WTC11 (cell line): ENCODE measurements at regions not wholly inside any gene's neighbourhood (a gene's known extent, or its start where the extent isn't known, plus 50 kb on each side); places are given as distances from the start of the nearest gene placed in this dataset.

Experiments used
- ATAC-seq: fragments of 200-7000 bp; cut with Tn5 transposase; 2 replicates; pipeline ENCODE4 v1.10.0; 2021; ENCODE audit warnings: mild to moderate bottlenecking, moderate library complexity
- CTCF ChIA-PET: fragments of 300-600 bp; sonication (Branson Sonifier 250); formaldehyde crosslinking; loops from one replicate; lab custom pipeline; 2021; ENCODE audit warnings: antibody characterized with exemption; lab: Charles Lee
- POLR2A ChIA-PET: fragments of 350-600 bp; sonication (Branson Sonifier 250); formaldehyde crosslinking; loops from one replicate; lab custom pipeline; 2021; ENCODE audit warnings: antibody characterized with exemption; lab: Charles Lee
- DNase-seq: peaks from one replicate; pipeline ENCODE4 v3.0.0; 2021; ENCODE audit warnings: low spot score
- H3K27ac Mint-ChIP-seq: 2 replicates; pipeline ENCODE4 v1.8.0; 2021; ENCODE audit warnings: mixed read lengths
- H3K27me3 Mint-ChIP-seq: 2 replicates; pipeline ENCODE4 v1.8.0; 2021; ENCODE audit warnings: low read depth, mild to moderate bottlenecking, moderate library complexity, mixed read lengths
- H3K36me3 Mint-ChIP-seq: 2 replicates; pipeline ENCODE4 v1.8.0; 2021; ENCODE audit warnings: mixed read lengths
- H3K4me1 Mint-ChIP-seq: 2 replicates; pipeline ENCODE4 v1.8.0; 2022; ENCODE audit warnings: mixed read lengths
- H3K4me3 Mint-ChIP-seq: 2 replicates; pipeline ENCODE4 v1.8.0; 2021; ENCODE audit warnings: mild to moderate bottlenecking, moderate library complexity, mixed read lengths
- H3K9me3 Mint-ChIP-seq: 2 replicates; pipeline ENCODE4 v1.8.0; 2021; ENCODE audit warnings: mixed read lengths
- ATF1 ChIP-seq: sonication (generic); formaldehyde crosslinking; IDR thresholded peaks from 2 replicates; pipeline ENCODE4 v1.8.1; 2023; ENCODE audit warnings: mild to moderate bottlenecking, moderate library complexity, missing genetic modification reagents
- ESRRA ChIP-seq: sonication (generic); formaldehyde crosslinking; IDR thresholded peaks from 2 replicates; pipeline ENCODE4 v1.8.1; 2022; ENCODE audit warnings: mild to moderate bottlenecking, missing genetic modification reagents, borderline replicate concordance
- ETV6 ChIP-seq: sonication (generic); formaldehyde crosslinking; IDR thresholded peaks from 2 replicates; pipeline ENCODE4 v1.8.1; 2022; ENCODE audit warnings: mild to moderate bottlenecking, missing genetic modification reagents
- GTF2I ChIP-seq: fragments of 250-450 bp; sonication (Bioruptor Pico); conservative IDR thresholded peaks from 2 replicates; pipeline ENCODE4 v1.4.0; 2021; ENCODE audit warnings: mild to moderate bottlenecking
- MAX ChIP-seq: sonication (generic); formaldehyde crosslinking; IDR thresholded peaks from 2 replicates; pipeline ENCODE4 v1.8.0; 2022; ENCODE audit warnings: mild to moderate bottlenecking, missing genetic modification reagents
- RELA ChIP-seq: sonication (generic); formaldehyde crosslinking; IDR thresholded peaks from 2 replicates; pipeline ENCODE4 v1.8.1; 2022; ENCODE audit warnings: missing genetic modification reagents, mild to moderate bottlenecking, borderline replicate concordance
- TEAD4 ChIP-seq: sonication (generic); formaldehyde crosslinking; IDR thresholded peaks from 2 replicates; pipeline ENCODE4 v1.8.0; 2022; ENCODE audit warnings: mild to moderate bottlenecking, missing genetic modification reagents
- ZBTB21 ChIP-seq: sonication (generic); formaldehyde crosslinking; IDR thresholded peaks from 2 replicates; pipeline ENCODE4 v1.8.1; 2023; ENCODE audit warnings: mild to moderate bottlenecking, missing genetic modification reagents, borderline replicate concordance
- ZNF232 ChIP-seq: sonication (generic); formaldehyde crosslinking; IDR thresholded peaks from 2 replicates; pipeline ENCODE4 v1.8.0; 2022; ENCODE audit warnings: mild to moderate bottlenecking, missing genetic modification reagents
- ZNF263 ChIP-seq: sonication (generic); formaldehyde crosslinking; IDR thresholded peaks from 2 replicates; pipeline ENCODE4 v1.8.1; 2022; ENCODE audit warnings: low read depth, mild to moderate bottlenecking, moderate library complexity, missing genetic modification reagents
- ZNF671 ChIP-seq: fragments of 250-450 bp; sonication (Bioruptor Pico); IDR thresholded peaks from 2 replicates; pipeline ENCODE4 v1.8.0; 2021; ENCODE audit warnings: mild to moderate bottlenecking
- TF ChIP-seq, protein P1 (sequence below): sonication (generic); formaldehyde crosslinking; IDR thresholded peaks from 2 replicates; pipeline ENCODE4 v1.8.1; 2022; ENCODE audit warnings: missing genetic modification reagents, borderline replicate concordance
- TF ChIP-seq, protein P2 (sequence below): fragments of 200-600 bp; IDR thresholded peaks from 2 replicates; pipeline ENCODE4 v1.8.0; 2022; ENCODE audit warnings: antibody characterized with exemption

GRCh38 chr7:54838175-54838910 is 79.3 kb upstream of the SEC61G start (continued):
- no peak for TF ChIP-seq MAX
- TF ChIP-seq, protein P1, sequence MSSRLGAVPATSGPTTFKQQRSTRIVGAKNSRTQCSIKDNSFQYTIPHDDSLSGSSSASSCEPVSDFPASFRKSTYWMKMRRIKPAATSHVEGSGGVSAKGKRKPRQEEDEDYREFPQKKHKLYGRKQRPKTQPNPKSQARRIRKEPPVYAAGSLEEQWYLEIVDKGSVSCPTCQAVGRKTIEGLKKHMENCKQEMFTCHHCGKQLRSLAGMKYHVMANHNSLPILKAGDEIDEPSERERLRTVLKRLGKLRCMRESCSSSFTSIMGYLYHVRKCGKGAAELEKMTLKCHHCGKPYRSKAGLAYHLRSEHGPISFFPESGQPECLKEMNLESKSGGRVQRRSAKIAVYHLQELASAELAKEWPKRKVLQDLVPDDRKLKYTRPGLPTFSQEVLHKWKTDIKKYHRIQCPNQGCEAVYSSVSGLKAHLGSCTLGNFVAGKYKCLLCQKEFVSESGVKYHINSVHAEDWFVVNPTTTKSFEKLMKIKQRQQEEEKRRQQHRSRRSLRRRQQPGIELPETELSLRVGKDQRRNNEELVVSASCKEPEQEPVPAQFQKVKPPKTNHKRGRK (CRISPR knock-in tag) = no peak
- TF ChIP-seq ZNF671 = no peak

GRCh38 chr7:54839575-54840213 is 80.7 kb upstream of the SEC61G start:
- ChIA-PET CTCF (interaction anchor here (1.0 to 3.7 kb wide), 5 partner anchors 51 to 415 kb away, joined by 3 to 24 read pairs (median 5); no protein-coding TSS in a partner anchor), POLR2A (no interaction called here)
- ATAC-seq (peak; percentile 98), DNase-seq (peak; percentile 78)
- H3K36me3 Mint-ChIP-seq = no peaks in the 10 kb centered on the region
- no peaks in the 10 kb centered on the region for H3K9me3 Mint-ChIP-seq
- H3K27me3 Mint-ChIP-seq = no peaks in the 10 kb centered on the region
- TF ChIP-seq MAX (peak; percentile 35; the same call in 1 of the 2 replicates), GTF2I (no peak)
- TF ChIP-seq, protein P2, sequence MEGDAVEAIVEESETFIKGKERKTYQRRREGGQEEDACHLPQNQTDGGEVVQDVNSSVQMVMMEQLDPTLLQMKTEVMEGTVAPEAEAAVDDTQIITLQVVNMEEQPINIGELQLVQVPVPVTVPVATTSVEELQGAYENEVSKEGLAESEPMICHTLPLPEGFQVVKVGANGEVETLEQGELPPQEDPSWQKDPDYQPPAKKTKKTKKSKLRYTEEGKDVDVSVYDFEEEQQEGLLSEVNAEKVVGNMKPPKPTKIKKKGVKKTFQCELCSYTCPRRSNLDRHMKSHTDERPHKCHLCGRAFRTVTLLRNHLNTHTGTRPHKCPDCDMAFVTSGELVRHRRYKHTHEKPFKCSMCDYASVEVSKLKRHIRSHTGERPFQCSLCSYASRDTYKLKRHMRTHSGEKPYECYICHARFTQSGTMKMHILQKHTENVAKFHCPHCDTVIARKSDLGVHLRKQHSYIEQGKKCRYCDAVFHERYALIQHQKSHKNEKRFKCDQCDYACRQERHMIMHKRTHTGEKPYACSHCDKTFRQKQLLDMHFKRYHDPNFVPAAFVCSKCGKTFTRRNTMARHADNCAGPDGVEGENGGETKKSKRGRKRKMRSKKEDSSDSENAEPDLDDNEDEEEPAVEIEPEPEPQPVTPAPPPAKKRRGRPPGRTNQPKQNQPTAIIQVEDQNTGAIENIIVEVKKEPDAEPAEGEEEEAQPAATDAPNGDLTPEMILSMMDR = peak; percentile 45; the same call in 1 of the 2 replicates
- no peak overlapping the region for H3K4me3 Mint-ChIP-seq
- no peak overlapping the region for H3K27ac Mint-ChIP-seq
- peaks cover 12% of the 10 kb centered on the region for H3K4me1 Mint-ChIP-seq

GRCh38 chr7:54841772-54842697 is 83.0 kb upstream of the SEC61G start:
- POLR2A ChIA-PET = no interaction called here
- no peak overlapping the region for H3K27ac Mint-ChIP-seq
- TF ChIP-seq ZNF232 (CRISPR knock-in tag) = no peak
- TF ChIP-seq, protein P2 = 0 out of 2 replicates have a peak, but pooled peaks have one; percentile 48
- TF ChIP-seq, all 79 proteins: peak for 1
- DNase-seq (peak; percentile 46), ATAC-seq (peak; percentile 56)
- H3K27me3 Mint-ChIP-seq = no peaks in the 10 kb centered on the region
- H3K4me3 Mint-ChIP-seq = no peak overlapping the region
- H3K4me1 Mint-ChIP-seq = peaks cover 12% of the 10 kb centered on the region
- no peaks in the 10 kb centered on the region for H3K9me3 Mint-ChIP-seq
- CTCF ChIA-PET = interaction anchor here (0.5 to 2.6 kb wide), 8 partner anchors 19 to 413 kb away, joined by 3 to 20 read pairs (median 4); no protein-coding TSS in a partner anchor
- no peaks in the 10 kb centered on the region for H3K36me3 Mint-ChIP-seq

DNA sequence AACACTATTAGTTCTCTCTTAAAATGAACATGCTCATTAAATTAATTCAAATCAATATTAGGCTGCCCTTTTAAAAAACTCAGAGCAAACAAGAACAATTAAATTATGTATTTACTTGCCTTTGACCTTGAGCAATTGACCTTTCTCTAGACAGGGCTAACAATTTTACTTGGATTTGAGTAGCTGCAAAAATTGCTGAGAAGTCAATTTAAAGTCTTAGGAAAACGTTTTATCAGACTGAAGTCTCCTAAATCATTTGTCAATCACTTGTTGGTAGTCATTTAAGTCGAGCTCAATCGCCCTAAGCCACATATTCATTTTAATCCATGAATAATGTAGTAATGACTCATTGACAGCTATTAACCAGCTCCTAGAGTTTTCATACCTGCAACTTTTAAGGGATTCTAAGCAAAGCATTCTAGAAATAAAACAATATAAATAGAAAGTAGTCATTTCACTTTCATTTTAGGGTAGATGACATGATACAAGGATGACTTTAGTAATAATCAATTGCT is 84.9 kb upstream of the SEC61G start:
- DNase-seq (no peak), ATAC-seq (no peak)
- peaks cover 2% of the 10 kb centered on the region for H3K9me3 Mint-ChIP-seq
- ChIA-PET CTCF (interaction anchor here (1.7 kb wide), 1 partner anchor 412 kb away, joined by 5 read pairs; no protein-coding TSS in a partner anchor), POLR2A (no interaction called here)
- peaks cover 12% of the 10 kb centered on the region for H3K4me1 Mint-ChIP-seq
- TF ChIP-seq RELA (CRISPR knock-in tag) (no peak), ATF1 (CRISPR knock-in tag) (no peak), ZNF232 (CRISPR knock-in tag) (no peak), ZBTB21 (CRISPR knock-in tag) (no peak), TEAD4 (no peak), ZNF263 (CRISPR knock-in tag) (no peak), ESRRA (CRISPR knock-in tag) (no peak), ETV6 (CRISPR knock-in tag) (no peak)
- no peaks in the 10 kb centered on the region for H3K36me3 Mint-ChIP-seq
- H3K27ac Mint-ChIP-seq = no peak overlapping the region
- no peak overlapping the region for H3K4me3 Mint-ChIP-seq
- no peaks in the 10 kb centered on the region for H3K27me3 Mint-ChIP-seq
